Esophagus squamous epithelium (tissue), 5 donors: ENCODE measurements at regions not wholly inside any gene's neighbourhood (a gene's known extent, or its start where the extent isn't known, plus 50 kb on each side); places are given as distances from the start of the nearest gene placed in this dataset.
A peak's percentile ranks its signal among the peaks of the same experiment; 100 is the strongest.
"Not testable (repeated sequence)": the region's sequence is repeated elsewhere in the genome, so short reads cannot be mapped to it uniquely, and the experiment has no call there.

Experiments used
- DNase-seq: peaks from one replicate; lab custom pipeline; 2025; lab: John Stamatoyannopoulos, UW
- H3K27ac ChIP-seq, 4 donors: fragments of 200-600 bp; sonication (generic); one replicate each; pipeline ENCODE4 v1.5.1; 2016 to 2019; ENCODE audit warnings: mild to moderate bottlenecking in 1 of 4
- H3K27me3 ChIP-seq, 4 donors: fragments of 200-600 bp; sonication (generic); 1 replicate in 3 of 4; 2 replicates in 1 of 4; pipeline versions ENCODE4 v1.5.1 to v1.6.0; 2017 to 2021; ENCODE audit warnings: antibody characterized with exemption in 1 of 4
- H3K36me3 ChIP-seq, 3 donors: fragments of 200-600 bp; sonication (generic); one replicate each; pipeline ENCODE4 v1.5.1; 2016 to 2019
- H3K4me1 ChIP-seq, 3 donors: fragments of 200-600 bp; sonication (generic); one replicate each; pipeline ENCODE4 v1.5.1; 2017 to 2019
- H3K4me3 ChIP-seq, 4 donors: fragments of 200-600 bp; sonication (generic); 1 replicate in 3 of 4; 2 replicates in 1 of 4; pipeline ENCODE4 v1.5.1; 2016 to 2019; ENCODE audit warnings: mild to moderate bottlenecking in 2 of 4, moderate library complexity in 1 of 4
- H3K9me3 ChIP-seq, 3 donors: fragments of 200-600 bp; sonication (generic); one replicate each; pipeline ENCODE4 v1.5.1; 2016 to 2019
- POLR2A ChIP-seq, 4 donors: fragments of 450-650 bp; IDR thresholded peaks; one replicate each; pipeline ENCODE4 v1.6.1; 2017; ENCODE audit warnings: antibody characterized with exemption in 4 of 4, mild to moderate bottlenecking in 4 of 4, moderate library complexity in 3 of 4
- WGBS, 2 donors: methylation state at CpG; one replicate each; pipeline ENCODE4 v1.1.5; 2018; 5-methylcytosine and 5-hydroxymethylcytosine counted together
- intact Hi-C: fragments of 100-400 bp; cut with DNase I; formaldehyde crosslinking; loops from one replicate; pipeline ENCODE4 v1.15.0; 2022
- TF ChIP-seq, protein P1 (sequence below), 6 experiments: fragments of 450-650 bp in 4 of 6; fragments of 200-600 bp in 2 of 6; sonication (generic) in 2 of 6; IDR thresholded peaks; one replicate each; pipeline ENCODE4 v1.5.1; 2016 to 2019; ENCODE audit warnings: antibody characterized with exemption in 6 of 6, mild to moderate bottlenecking in 4 of 6, moderate library complexity in 4 of 6
- donor health status: DM: yes; HTN: yes; CAD: no.

DNA sequence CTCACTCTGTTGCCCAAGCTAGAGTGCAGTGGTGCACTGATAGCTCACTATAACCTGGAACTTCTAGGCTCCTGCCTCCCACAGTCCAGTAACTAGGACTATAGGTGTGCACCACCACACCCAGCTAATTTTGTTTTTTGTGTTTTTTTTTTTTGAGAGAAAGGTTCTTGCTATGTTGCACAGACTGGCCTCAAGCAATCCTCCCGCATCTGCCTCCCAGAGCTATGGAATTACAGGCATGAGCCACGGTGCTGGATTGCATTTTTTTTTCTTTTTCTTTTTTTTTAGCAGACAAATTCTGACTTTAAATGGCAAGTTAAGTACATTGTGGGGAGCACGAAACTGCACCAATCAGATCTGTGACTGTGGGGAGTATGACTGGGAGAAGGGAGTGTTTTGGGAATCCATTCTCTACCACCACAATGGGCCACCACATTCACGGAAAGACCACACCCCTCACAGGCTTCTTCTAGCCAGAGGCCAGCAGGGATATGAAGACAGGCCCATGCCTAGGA is 58.1 kb upstream of the MSMB start:
- no peak for TF ChIP-seq POLR2A (IDR thresholded peaks at IDR 0.05)
- TF ChIP-seq, protein P1, sequence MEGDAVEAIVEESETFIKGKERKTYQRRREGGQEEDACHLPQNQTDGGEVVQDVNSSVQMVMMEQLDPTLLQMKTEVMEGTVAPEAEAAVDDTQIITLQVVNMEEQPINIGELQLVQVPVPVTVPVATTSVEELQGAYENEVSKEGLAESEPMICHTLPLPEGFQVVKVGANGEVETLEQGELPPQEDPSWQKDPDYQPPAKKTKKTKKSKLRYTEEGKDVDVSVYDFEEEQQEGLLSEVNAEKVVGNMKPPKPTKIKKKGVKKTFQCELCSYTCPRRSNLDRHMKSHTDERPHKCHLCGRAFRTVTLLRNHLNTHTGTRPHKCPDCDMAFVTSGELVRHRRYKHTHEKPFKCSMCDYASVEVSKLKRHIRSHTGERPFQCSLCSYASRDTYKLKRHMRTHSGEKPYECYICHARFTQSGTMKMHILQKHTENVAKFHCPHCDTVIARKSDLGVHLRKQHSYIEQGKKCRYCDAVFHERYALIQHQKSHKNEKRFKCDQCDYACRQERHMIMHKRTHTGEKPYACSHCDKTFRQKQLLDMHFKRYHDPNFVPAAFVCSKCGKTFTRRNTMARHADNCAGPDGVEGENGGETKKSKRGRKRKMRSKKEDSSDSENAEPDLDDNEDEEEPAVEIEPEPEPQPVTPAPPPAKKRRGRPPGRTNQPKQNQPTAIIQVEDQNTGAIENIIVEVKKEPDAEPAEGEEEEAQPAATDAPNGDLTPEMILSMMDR (IDR thresholded peaks at IDR 0.05), result no peak
- 67 to 68% methylated on average over 4 of the region's 4 CpGs for WGBS, 2 donors

DNA sequence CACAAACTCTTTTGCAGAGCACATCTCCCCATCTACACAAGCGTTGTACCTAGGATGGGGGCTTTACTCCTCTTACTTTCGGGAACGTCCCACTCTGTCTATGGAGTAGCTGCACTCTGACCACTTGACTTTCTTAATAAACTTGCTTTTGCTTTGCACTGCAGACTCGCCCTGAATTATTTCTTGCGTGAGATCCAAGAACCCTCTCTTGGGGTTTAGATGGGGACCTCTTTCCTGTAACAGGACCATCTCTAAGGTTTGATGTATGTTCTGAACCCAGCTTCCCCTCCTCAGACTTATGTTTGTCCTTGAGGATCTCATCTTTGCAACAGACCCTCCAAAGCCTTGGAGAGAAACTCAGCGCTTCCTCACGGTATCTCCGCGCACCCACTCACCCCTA is 59.3 kb upstream of the MSMB start:
- Histone ChIP-seq H3K4me1 (peaks cover 0 to 17% (median 8%) of the 10 kb centered on the region in 3 donors), H3K27me3 (peaks cover 0 to 16% (median 0%) of the 10 kb centered on the region in 4 donors), H3K4me3 (peak overlapping the region in 1 of 4 donors; percentile 55)
- H3K27ac ChIP-seq, H3K36me3 ChIP-seq, intact Hi-C loops, DNase-seq, H3K9me3 ChIP-seq: not testable (repeated sequence)
- WGBS, 2 donors, result 70 to 81% methylated on average over 6 to 7 of the region's 9 CpGs

More for the DNA sequence above, 58.1 kb upstream of the MSMB start:
- Histone ChIP-seq H3K4me1 (peaks cover 0 to 17% (median 8%) of the 10 kb centered on the region in 3 donors), H3K4me3 (no peak overlapping the region), H3K36me3 (no peaks in the 10 kb centered on the region), H3K27ac (no peak overlapping the region), H3K9me3 (no peaks in the 10 kb centered on the region), H3K27me3 (peaks cover 0 to 16% (median 0%) of the 10 kb centered on the region in 4 donors)
- DNase-seq, result no peak
- intact Hi-C loops, result no loop called here

DNA sequence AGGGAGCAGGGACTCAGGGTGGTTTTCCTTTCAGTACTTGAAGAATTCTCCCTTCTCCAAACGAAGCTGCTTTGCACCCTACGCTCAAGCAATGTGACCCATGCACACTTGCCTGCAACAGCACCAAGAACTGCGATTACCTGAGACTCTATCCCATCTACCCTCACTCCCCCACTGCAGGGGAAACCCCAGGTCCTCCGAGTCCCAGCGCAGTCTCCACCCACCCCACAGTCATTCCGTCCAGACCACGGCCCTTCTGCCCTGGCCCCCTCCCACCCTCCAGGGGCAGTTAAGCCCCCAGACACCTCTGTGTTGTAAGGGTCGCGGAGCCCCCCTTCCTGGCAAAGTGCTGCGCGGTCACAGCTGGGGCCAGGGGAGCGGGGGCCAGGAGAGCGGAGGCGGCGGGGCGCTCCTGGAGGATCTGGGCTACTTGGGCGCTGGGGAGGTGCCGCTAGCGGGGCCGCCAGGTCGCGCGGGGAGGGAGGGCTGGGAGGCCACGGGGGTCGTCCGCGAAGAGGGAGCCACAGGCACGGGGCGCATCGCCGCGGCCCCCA is 59.9 kb upstream of the MSMB start:
- DNase-seq, H3K9me3 ChIP-seq, intact Hi-C loops, H3K36me3 ChIP-seq: not testable (repeated sequence)
- Histone ChIP-seq H3K27me3 (peaks cover 0 to 16% (median 0%) of the 10 kb centered on the region in 4 donors), H3K27ac (peak overlapping the region in 1 of 4 donors; percentile 33), H3K4me1 (peaks cover 0 to 17% (median 8%) of the 10 kb centered on the region in 3 donors), H3K4me3 (peak overlapping the region; percentile 30 to 66 (median 49))
- 0% methylated on average over 1 to 4 of the region's 32 CpGs for WGBS, 2 donors

DNA sequence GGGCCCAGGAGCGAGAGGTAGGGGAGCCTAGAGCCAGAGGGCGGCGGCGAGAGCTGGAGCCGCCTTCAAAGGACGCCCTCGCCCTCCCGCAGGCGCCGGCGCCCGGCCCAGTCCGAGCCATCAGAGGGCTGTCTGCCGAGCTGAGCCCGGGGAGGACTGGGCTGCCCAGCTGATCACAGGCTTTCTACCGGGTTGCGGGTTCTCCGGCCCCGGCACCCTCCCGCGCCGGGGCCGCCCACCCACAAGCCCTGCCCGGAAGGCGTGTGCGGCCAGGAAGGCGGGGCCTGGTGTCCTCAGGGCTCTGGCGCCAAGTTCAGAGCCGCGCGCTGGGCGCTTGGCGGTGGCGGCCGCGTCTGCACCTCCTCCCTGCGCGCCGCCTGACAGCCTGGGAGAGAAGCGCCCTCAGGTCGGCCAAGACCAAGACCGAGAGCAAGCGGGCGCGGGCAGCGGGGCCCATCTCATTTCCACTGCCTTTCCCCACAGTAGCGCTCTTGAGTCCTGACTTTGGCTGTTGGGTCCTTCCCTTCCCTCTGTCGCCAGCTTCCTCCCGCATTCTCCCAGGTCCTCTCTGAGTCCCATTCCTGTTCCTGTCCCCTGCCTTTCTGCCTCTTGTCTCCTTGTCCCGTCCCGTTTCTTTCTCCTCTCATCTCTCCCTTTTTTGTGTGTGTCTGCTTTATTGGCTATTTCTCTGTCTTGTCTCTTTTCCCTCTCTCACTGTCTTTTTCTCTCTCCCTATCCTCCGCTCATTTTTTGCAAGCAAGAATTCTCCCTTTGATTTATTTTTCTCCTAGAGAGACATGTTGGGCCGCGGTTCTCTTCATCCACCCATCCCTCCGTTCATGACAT is 60.6 kb upstream of the MSMB start:
- 9 to 11% methylated on average over 14 to 18 of the region's 55 CpGs for WGBS, 2 donors
- Histone ChIP-seq H3K27me3 (peaks cover 0 to 16% (median 0%) of the 10 kb centered on the region in 4 donors), H3K4me1 (peaks cover 0 to 17% (median 8%) of the 10 kb centered on the region in 3 donors), H3K4me3 (peak overlapping the region; percentile 30 to 66 (median 49)), H3K9me3 (no peaks in the 10 kb centered on the region), H3K27ac (peak overlapping the region in 1 of 4 donors; percentile 33), H3K36me3 (no peaks in the 10 kb centered on the region)
- intact Hi-C loops, result no loop called here
- no peak for DNase-seq
- TF ChIP-seq POLR2A (IDR thresholded peaks at IDR 0.05), result no peak
- TF ChIP-seq, protein P1 (IDR thresholded peaks at IDR 0.05), result peak in 3 of 6 experiments; percentile 24 to 34 (median 26)

DNA sequence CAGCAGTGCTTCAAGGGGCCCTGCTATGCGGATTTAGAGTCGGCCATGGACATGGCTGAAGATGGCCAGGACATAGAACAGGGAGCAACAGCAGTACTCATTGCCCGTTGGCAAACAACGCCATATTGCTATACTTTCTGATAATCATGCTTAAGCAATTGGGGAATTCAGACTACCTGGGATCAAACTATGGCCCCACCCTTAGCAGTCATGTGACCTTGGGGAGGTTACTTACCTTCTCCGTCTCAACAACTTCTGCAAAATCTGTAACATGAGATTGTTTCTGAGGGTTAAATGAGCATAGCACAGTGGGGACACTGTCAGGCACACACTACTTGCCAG is 62.1 kb upstream of the MSMB start:
- peaks cover 0 to 16% (median 0%) of the 10 kb centered on the region in 4 donors for H3K27me3 ChIP-seq
- H3K27ac ChIP-seq, intact Hi-C loops, H3K36me3 ChIP-seq, H3K4me3 ChIP-seq, H3K9me3 ChIP-seq, DNase-seq: not testable (repeated sequence)
- WGBS, 2 donors, result 82 to 88% methylated on average over 2 to 4 of the region's 5 CpGs
- H3K4me1 ChIP-seq, result peaks cover 0 to 17% (median 8%) of the 10 kb centered on the region in 3 donors

DNA sequence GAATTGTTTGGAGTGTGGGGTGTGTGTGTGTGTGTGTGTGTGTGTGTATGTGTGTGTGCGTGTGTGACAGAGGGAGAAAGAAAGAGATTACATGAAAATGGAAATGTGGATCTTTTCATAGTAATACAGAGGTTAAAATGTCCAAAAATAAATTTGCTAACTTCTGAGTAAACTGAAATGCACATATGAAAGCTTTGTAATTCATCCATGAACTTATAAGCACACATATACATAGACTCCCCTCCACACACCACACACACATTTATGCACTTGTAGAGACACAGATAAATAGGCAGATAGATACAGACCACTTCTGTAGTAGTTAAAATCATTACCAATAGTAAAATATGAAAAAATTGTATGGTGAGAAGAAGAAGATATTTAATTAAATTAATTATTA is 108.2 kb upstream of the MSMB start:
- H3K27me3 ChIP-seq, intact Hi-C loops, H3K4me3 ChIP-seq, H3K36me3 ChIP-seq, DNase-seq, H3K27ac ChIP-seq, H3K4me1 ChIP-seq, H3K9me3 ChIP-seq: not testable (repeated sequence)
- no CpG with 5 or more reads among the region's 1 CpG for WGBS, 2 donors

DNA sequence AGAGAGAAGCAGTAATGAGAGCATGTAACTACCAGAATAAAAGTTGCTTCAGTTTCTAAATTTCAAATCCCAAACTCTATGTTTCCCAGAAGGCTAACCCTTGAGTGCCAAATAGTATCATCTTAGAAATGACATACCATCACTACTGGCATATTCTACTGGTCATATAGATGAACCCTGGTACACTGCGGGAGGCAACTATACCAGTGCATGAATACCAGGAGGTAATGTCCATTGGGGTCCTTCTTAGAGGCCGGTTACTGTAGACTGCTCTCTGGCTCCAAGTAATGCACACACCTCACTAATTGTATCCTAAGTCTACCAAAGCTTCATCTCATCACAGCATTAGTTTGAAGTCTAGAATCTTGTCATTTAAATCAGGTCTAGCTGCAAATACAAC is 108.6 kb upstream of the MSMB start:
- H3K27ac ChIP-seq, DNase-seq, H3K4me1 ChIP-seq, H3K36me3 ChIP-seq, H3K27me3 ChIP-seq, H3K4me3 ChIP-seq, intact Hi-C loops, H3K9me3 ChIP-seq: not testable (repeated sequence)
- 90 to 93% methylated on average over 2 of the region's 2 CpGs for WGBS, 2 donors

DNA sequence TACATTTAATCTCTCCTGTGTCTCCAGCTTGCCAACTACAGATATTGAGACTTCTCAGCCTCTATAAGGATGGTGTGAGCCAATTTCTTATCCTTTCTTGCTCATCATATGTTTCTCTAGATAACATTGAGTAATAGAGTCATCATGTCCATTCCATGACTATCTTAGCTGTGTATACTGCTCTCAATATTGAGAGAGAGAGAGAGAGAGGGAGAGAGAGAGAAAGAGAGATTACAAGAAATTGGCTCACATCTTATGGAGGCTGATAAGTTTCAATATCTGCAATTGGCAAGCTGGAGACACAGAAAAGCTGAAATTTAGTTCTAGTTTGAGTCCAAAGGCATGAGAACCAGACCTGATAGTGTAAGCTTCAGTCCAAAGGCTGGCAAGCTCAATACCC is 110.8 kb upstream of the MSMB start:
- H3K36me3 ChIP-seq, H3K4me1 ChIP-seq, H3K9me3 ChIP-seq, H3K27ac ChIP-seq, H3K4me3 ChIP-seq, DNase-seq, intact Hi-C loops, H3K27me3 ChIP-seq: not testable (repeated sequence)
